A673 (cell line): ENCODE measurements at regions not wholly inside any gene's neighbourhood (a gene's known extent, or its start where the extent isn't known, plus 50 kb on each side); places are given as distances from the start of the nearest gene placed in this dataset.
"Not testable (repeated sequence)": the region's sequence is repeated elsewhere in the genome, so short reads cannot be mapped to it uniquely, and the experiment has no call there.

Experiments
- CTCF ChIP-seq: fragments of 300-800, 200-600 bp; sonication (generic); conservative IDR thresholded peaks from 2 replicates; pipeline ENCODE4 v1.5.1; 2017; ENCODE audit warnings: low read depth, mild to moderate bottlenecking, antibody characterized with exemption, low read length, moderate library complexity, mixed read lengths
- EZH2 ChIP-seq: fragments of 200-600 bp; sonication (generic); IDR thresholded peaks from 2 replicates; pipeline ENCODE4 v1.6.1; 2017; ENCODE audit warnings: borderline replicate concordance, low read depth, mild to moderate bottlenecking, mixed read lengths, antibody characterized with exemption, low read length; ENCODE audit not compliant: poor library complexity, severe bottlenecking

- TF ChIP-seq EZH2, CTCF: not testable (repeated sequence)
Measured at GRCh38 chr2:87486413-87486812, 261.5 kb upstream of the PLGLB2 start.
